Heart left ventricle (tissue), 16 donors: ENCODE measurements at regions not wholly inside any gene's neighbourhood (a gene's known extent, or its start where the extent isn't known, plus 50 kb on each side); places are given as distances from the start of the nearest gene placed in this dataset.
"Not testable (repeated sequence)": the region's sequence is repeated elsewhere in the genome, so short reads cannot be mapped to it uniquely, and the experiment has no call there.

Experiments
- ATAC-seq, 4 donors: fragments of 200-7000 bp; cut with Tn5 transposase; one replicate each; pipeline ENCODE4 v1.9.1; 2020 to 2022; ENCODE audit warnings: moderate library complexity in 4 of 4, mild to moderate bottlenecking in 3 of 4, moderate number of reproducible peaks in 1 of 4
- DNase-seq, 5 donors: peaks; one replicate each; pipeline ENCODE4 v3.0.0-alpha.2; 2020
- H3K27ac ChIP-seq, 12 donors: fragments of 200-600 bp; sonication (generic) in 4 of 12; one replicate each; pipeline versions ENCODE4 v1.5.0 to v1.8.0; 2016 to 2022; ENCODE audit warnings: mild to moderate bottlenecking in 2 of 12
- H3K27me3 ChIP-seq, 9 donors: fragments of 200-600 bp; sonication (generic) in 2 of 9; one replicate each; pipeline versions ENCODE4 v1.5.1 to v1.8.0; 2016 to 2022; ENCODE audit warnings: mild to moderate bottlenecking in 3 of 9
- H3K36me3 ChIP-seq, 9 donors: fragments of 200-600 bp; sonication (generic) in 2 of 9; one replicate each; pipeline versions ENCODE4 v1.5.0 to v1.8.0; 2018 to 2022; ENCODE audit warnings: mild to moderate bottlenecking in 2 of 9
- H3K4me1 ChIP-seq, 12 donors: fragments of 200-600 bp; sonication (generic) in 4 of 12; one replicate each; pipeline versions ENCODE4 v1.5.0 to v1.8.0; 2016 to 2022; ENCODE audit warnings: mild to moderate bottlenecking in 3 of 12
- H3K4me3 ChIP-seq, 12 donors: fragments of 200-600 bp; sonication (generic) in 4 of 12; one replicate each; pipeline versions ENCODE4 v1.5.0 to v1.8.0; 2017 to 2022; ENCODE audit warnings: mild to moderate bottlenecking in 9 of 12, moderate library complexity in 4 of 12
- H3K9me3 ChIP-seq, 12 donors: fragments of 200-600 bp; sonication (generic) in 4 of 12; one replicate each; pipeline versions ENCODE4 v1.5.0 to v1.8.0; 2016 to 2022; ENCODE audit warnings: mild to moderate bottlenecking in 1 of 12
- POLR2A ChIP-seq, 2 donors: fragments of 450-650 bp; IDR thresholded peaks; one replicate each; pipeline ENCODE4 v1.6.1; 2017; ENCODE audit warnings: antibody characterized with exemption in 2 of 2, mild to moderate bottlenecking in 2 of 2, moderate library complexity in 2 of 2
- WGBS, 4 donors: extraction: QIAGEN DNeasy Blood & Tissue Kit in 2 of 4; methylation state at CpG; one replicate each; pipeline versions ENCODE4 v1.1.5 to v1.1.7; 2013 to 2018; 5-methylcytosine and 5-hydroxymethylcytosine counted together
- intact Hi-C, 10 donors: fragments of 100-400 bp; cut with DNase I; formaldehyde crosslinking; loops; one replicate each; pipeline versions ENCODE4 v1.11.1 to v1.14.2; 2022
- TF ChIP-seq, protein P1 (sequence below), 12 donors: fragments of 200-600 bp; sonication (generic) in 4 of 12; IDR thresholded peaks; one replicate each; pipeline versions ENCODE4 v1.5.0 to v1.8.0; 2018 to 2022; ENCODE audit warnings: antibody characterized with exemption in 12 of 12, mild to moderate bottlenecking in 5 of 12
- donor health status: ischemic (EF 13 %, LVEDD 7.1; RV severe dilation, severe dysfunction).
- donor health status: healthy with polysubstance abuse.
- donor health status: DM: no; HTN: yes; CAD: no.
- donor health status: DM: no; HTN: no; CAD: no.
- donor health status: ischemic (EF 25% LVEDD 6.9; RV normal size, moderate dysfunction).
- donor health status: ischemic (EF 25% LVEDD 5.7; RV mildly dilated, moderate dysfunction).
- donor health status: healthy.
- donor health status: DM: yes; HTN: yes; CAD: no.
- donor health status: ischemic (EF 35%, LVEDD 5.7; RV mildly dilated, moderate dysfunction).
- donor health status: nonischemic (EF 11% LVEDD 7.7; RV severe dilation, severe dysfunction).
- donor health status: DM: yes; HTN: yes; CAD: no.
- donor health status: PGD.
- donor health status: ischemic (EF 29% LVEDD 5.4; RV normal size, mild dysfunction).
- donor health status: nonischemic (EF 23%, LVEDD 6.1; RV moderate dilation, normal function).

DNA sequence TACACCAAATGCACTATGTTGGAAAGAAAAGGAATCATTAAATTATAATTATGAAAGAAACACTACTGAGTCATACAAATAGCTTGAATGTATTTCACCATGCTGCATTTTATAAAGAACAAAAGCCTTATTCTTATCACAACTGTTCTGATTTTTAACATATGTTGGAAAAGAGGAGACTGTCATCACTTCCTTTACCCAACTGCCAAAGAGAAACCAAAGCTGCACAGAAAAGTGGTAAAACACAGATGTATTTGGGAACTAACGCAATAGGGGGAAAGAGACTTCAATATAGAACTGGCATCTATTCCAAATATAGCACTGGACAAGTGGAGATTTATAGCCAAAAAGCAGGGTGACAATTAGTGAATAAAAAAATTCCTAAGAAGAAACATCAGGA lies 181.0 kb downstream of the SPANXN3 start:
- WGBS, 4 donors: 45 to 54% (median 51%) methylated on average over 1 of the region's 1 CpG
- H3K9me3 ChIP-seq: no peaks in the 10 kb centered on the region
- intact Hi-C loops: no loop called here

DNA sequence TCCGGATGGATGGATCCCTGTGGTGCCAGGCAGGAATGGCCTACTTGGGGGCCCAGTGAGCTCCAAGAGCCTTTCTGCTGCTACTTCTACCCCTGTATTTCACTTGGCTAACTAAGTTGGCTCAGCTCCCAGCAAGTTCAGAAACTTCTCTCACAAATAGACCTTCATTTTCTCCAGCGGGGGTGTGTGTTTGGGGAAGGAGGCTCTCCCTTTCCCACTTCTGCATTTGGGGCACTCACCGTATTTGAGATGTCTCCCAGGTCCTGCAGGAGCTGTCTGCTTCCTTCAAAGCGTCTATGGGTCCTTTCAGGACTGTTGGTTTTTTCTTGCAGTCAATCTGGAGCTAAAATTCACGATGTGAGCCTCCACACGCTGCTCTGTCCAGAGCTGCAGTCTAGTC lies 197.7 kb downstream of the SPANXN3 start:
- Histone ChIP-seq H3K9me3 (peaks cover 0 to 10% (median 0%) of the 10 kb centered on the region in 12 donors), H3K4me3 (no peak overlapping the region), H3K27me3 (no peaks in the 10 kb centered on the region), H3K36me3 (no peaks in the 10 kb centered on the region), H3K4me1 (no peaks in the 10 kb centered on the region), H3K27ac (no peak overlapping the region)
- 55 to 59% (median 56%) methylated on average over 6 of the region's 6 CpGs for WGBS, 4 donors
- TF ChIP-seq, protein P1, sequence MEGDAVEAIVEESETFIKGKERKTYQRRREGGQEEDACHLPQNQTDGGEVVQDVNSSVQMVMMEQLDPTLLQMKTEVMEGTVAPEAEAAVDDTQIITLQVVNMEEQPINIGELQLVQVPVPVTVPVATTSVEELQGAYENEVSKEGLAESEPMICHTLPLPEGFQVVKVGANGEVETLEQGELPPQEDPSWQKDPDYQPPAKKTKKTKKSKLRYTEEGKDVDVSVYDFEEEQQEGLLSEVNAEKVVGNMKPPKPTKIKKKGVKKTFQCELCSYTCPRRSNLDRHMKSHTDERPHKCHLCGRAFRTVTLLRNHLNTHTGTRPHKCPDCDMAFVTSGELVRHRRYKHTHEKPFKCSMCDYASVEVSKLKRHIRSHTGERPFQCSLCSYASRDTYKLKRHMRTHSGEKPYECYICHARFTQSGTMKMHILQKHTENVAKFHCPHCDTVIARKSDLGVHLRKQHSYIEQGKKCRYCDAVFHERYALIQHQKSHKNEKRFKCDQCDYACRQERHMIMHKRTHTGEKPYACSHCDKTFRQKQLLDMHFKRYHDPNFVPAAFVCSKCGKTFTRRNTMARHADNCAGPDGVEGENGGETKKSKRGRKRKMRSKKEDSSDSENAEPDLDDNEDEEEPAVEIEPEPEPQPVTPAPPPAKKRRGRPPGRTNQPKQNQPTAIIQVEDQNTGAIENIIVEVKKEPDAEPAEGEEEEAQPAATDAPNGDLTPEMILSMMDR (IDR thresholded peaks at IDR 0.05): no peak
- ATAC-seq (no peak), DNase-seq (no peak)
- intact Hi-C loops: no loop called here

More for the DNA sequence above, 181.0 kb downstream of the SPANXN3 start:
- H3K36me3 ChIP-seq: no peaks in the 10 kb centered on the region
- no peak for TF ChIP-seq POLR2A (IDR thresholded peaks at IDR 0.05)
- TF ChIP-seq, protein P1 (IDR thresholded peaks at IDR 0.05): no peak
- ATAC-seq: no peak
- no peak overlapping the region for H3K27ac ChIP-seq
- H3K4me1 ChIP-seq: no peaks in the 10 kb centered on the region
- no peaks in the 10 kb centered on the region for H3K27me3 ChIP-seq
- no peak for DNase-seq
- no peak overlapping the region for H3K4me3 ChIP-seq

GRCh38 chrX:143318857-143319256 lies 198.4 kb downstream of the SPANXN3 start:
- H3K27ac ChIP-seq, H3K4me3 ChIP-seq, intact Hi-C loops, H3K27me3 ChIP-seq, ATAC-seq, DNase-seq, H3K36me3 ChIP-seq, H3K4me1 ChIP-seq: not testable (repeated sequence)
- 66 to 100% (median 90%) methylated on average over 1 to 2 of the region's 2 CpGs for WGBS, 4 donors
- peaks cover 0 to 10% (median 0%) of the 10 kb centered on the region in 12 donors for H3K9me3 ChIP-seq

DNA sequence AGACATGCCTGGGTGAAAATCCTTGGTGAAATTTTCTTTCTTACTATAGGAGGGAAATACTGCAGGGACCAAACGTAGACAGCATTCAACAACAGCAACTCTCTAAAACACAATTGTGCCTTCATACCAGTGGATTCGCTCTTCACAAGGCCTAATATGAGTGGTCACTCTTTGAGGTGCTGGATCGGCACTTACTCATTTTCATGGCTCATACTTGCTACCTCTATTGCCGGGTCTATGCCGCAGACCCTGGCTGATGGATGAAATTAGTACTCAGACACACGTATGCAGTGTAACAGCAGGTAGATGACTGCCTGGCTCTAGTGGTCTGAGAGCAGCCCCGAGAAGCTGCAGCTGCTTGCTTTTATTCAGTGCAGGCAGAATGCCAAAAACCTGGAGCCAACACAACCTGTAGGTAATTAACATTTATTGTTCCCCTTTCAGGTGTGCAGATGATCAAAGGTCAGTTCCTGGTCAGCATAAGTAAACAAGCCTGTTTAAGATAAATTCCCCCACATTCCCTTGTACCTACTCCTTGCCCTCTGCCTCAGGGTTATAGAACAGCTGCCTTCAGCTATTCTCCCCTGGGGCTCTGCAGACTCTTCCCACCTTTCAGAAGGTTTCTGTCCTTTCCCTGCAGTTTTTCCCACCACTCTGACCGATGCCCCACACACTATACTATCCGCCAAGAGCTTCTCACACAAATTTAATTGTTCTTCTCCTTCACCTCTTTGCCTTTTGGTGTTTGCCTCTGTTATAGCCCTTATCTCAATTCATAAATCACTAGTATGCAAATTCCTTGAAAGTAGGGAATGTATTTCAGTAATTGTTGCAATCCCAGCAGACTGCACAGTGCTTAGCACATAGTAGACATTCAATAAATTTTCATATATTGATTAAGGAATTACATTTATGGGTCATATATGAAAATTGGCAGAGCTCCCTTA lies 210.0 kb downstream of the SPANXN3 start:
- H3K4me1 ChIP-seq: no peaks in the 10 kb centered on the region
- intact Hi-C loops: no loop called here
- DNase-seq: no peak
- H3K27ac ChIP-seq: no peak overlapping the region
- H3K36me3 ChIP-seq: no peaks in the 10 kb centered on the region
- ATAC-seq: no peak
- no peaks in the 10 kb centered on the region for H3K9me3 ChIP-seq
- no peak overlapping the region for H3K4me3 ChIP-seq
- TF ChIP-seq, protein P1 (IDR thresholded peaks at IDR 0.05): no peak
- TF ChIP-seq POLR2A (IDR thresholded peaks at IDR 0.05): no peak
- 71 to 76% (median 72%) methylated on average over 9 of the region's 9 CpGs for WGBS, 4 donors
- no peaks in the 10 kb centered on the region for H3K27me3 ChIP-seq
